Posterior vena cava (tissue), 2 donors: ENCODE measurements at regions not wholly inside any gene's neighbourhood (a gene's known extent, or its start where the extent isn't known, plus 50 kb on each side); places are given as distances from the start of the nearest gene placed in this dataset.
"Not testable (repeated sequence)": the region's sequence is repeated elsewhere in the genome, so short reads cannot be mapped to it uniquely, and the experiment has no call there.

Experiments
- DNase-seq: peaks from one replicate; pipeline ENCODE4 v3.0.0-alpha.2; 2020; ENCODE audit warnings: low spot score
- intact Hi-C, 2 donors: fragments of 100-400 bp; cut with DNase I; formaldehyde crosslinking; loops; one replicate each; pipeline versions ENCODE4 v1.14.1 to v1.14.2; 2022 to 2023
- donor health status: DM: yes; HTN: yes; CAD: no.
- donor health status: DM: yes; HTN: yes; CAD: no.

DNA sequence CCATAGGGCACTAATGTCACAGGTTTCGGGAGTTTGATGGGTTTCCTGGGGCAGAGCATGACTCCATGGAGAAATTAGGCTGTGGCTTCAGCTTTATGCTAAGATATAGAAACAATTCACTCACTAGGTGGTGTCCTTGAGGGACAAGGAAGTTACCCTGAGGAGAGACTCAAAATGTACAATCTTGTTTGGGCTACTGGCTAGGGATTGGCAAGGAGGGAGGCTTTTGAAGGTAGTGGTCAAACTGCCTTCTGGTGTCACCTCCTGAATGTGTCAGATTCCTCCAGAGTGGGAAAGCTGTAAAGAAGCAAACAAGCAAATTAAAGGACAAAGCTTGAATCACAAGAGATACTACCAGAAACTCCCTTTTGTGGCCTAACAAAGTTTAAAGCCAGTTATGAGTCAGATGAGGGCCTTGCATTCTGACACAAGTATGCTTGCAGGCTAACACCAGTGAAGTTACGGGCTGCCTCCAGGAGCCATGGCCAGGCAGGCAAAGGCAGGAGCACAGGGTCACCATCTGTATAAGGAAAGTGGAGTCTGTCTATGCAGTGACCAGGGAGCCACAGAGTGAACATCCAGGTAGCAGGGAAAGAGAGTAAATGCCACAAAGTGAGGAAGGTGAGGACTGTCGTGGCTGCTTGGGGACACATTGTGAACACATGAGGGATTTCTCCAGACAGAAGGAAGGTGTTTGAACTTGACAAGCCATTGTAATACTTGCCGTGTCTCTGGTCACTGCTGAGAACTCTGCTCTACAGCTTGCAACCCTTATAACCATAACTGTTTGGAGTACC, 107.7 kb upstream of the DTNBP1 start:
- intact Hi-C loops = no loop called here

DNA sequence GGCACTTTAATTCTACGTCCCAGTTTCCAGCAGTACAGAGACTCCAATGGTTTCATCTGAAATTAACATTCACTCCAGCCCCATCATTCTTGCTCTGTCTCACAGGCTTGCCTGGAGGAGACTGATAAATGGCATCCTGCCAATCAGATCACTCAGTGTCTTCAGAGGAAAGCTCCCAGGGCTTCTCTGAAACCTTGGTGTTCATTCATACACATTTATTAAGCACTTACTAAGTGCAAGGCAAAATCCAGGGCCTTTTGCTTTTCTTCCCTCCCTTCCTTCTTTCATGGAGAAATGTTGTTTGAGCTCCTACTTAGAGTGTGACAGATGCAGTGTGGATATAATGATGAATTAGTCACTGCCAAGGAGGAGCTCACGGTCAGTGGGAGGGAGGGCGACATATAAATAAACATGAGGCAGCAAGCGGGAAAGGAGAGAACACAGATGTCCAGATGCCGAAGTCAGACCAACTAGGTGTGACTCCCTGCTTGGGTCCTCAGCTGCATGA, 106.7 kb upstream of the DTNBP1 start:
- intact Hi-C loops = no loop called here
- DNase-seq = no peak

More for the DNA sequence above, 107.7 kb upstream of the DTNBP1 start:
- no peak for DNase-seq

DNA sequence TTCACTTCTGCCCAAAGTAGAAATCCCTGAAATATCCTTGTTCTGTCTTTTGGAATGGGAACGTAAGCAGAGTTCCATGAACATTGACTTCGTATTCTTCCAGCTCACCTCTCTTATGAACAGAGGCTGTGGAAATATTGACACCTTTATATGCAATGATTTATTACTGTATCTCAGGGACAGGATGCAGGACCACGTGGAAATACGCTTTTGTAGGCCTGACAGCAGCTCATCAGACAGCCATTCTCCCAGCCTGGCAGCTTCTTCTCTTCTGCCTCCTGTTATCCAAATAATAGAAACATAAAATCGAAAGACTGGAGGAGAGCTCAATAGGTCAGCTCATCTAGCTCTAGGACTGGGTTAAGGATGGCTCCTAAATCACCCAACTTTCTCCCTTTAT, 106.2 kb upstream of the DTNBP1 start:
- intact Hi-C loops = no loop called here
- DNase-seq = no peak

DNA sequence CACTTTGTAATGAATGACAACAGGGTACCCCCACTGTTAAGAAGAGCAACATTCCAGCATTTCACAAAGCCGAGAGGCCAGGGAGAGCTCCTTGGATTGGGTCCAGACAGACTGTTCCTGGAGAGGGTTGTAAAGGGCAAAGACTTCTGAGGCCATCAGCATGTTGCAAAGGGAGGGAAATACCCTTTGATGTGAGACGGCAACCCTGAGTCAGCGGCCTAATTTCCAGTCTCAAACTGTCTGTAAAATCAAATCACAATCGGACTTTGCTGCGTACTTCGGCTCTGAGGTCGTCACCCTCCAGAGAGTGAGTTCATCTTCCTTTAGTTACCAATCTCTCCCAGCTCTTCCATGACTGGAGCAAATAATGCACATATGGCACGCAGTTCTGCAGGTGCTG, 101.0 kb upstream of the DTNBP1 start:
- no peak for DNase-seq
- intact Hi-C loops = no loop called here

DNA sequence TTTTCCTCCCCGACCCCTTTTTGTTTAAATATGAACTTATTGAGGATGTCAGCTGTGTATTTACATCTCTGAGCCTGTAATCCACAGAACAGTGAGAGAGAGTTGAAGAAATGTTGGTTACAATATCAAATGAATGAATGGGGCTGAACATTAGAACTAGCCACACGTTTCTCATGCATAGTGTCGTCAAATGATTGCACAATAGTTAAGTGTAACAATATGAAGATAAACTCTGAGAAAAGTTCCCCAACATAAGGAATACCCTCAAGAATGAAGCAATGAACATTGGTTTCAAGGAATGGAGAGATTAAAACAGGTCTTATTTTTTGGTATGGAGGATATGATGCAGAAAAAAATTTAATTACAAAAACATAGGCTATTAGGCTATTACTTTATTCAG, 100.5 kb upstream of the DTNBP1 start:
- intact Hi-C loops = no loop called here

DNA sequence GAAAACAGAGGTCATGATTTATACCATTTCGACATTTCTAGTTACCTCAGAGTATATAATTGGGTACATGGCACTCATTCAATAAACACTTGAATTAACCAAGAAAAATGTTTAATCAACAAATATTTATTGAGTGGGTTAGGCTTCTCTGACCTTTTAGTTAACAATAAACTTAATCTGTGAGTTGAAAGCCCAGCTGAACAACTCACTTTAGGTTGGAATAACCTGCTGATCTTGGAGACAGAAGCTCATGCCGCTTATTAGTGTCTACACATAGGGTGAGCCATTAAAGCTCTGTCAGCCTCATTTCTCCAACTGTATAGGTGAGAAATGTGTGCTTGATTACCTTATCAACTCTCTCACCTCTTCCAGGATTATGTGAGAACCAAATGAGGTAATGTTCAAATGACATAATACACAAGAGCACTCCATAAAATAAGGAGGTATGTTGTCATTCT, 98.2 kb upstream of the DTNBP1 start:
- intact Hi-C loops = no loop called here
- DNase-seq = no peak

More for the DNA sequence above, 100.5 kb upstream of the DTNBP1 start:
- no peak for DNase-seq

DNA sequence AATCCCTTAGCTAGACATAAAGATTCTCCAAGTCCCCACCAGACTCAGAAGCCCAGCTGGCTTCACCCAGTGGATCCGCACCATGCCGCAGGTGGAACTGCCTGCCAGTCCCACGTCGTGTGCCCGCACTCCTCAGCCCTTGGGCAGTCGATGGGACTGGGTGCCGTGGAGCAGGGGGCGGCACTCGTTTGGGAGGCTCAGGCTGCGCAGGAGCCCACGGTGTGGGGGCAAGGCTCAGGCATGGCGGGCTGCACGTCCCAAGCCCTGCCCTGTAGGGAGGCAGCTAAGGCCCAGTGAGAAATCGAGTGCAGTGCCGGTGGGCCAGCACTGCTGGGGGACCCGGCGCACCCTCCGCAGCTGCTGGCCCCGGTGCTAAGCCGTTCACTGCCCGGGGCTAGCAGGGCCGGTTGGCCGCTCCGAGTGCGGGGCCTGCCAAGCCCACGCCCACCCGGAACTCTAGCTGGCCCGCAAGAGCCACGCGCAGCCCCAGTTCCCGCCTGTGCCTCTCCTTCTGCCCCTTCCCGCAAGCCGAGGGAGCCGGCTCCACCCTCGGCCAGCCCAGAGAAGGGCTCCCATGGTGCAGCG, 95.9 kb upstream of the DTNBP1 start:
- intact Hi-C loops = no loop called here
- no peak for DNase-seq

DNA sequence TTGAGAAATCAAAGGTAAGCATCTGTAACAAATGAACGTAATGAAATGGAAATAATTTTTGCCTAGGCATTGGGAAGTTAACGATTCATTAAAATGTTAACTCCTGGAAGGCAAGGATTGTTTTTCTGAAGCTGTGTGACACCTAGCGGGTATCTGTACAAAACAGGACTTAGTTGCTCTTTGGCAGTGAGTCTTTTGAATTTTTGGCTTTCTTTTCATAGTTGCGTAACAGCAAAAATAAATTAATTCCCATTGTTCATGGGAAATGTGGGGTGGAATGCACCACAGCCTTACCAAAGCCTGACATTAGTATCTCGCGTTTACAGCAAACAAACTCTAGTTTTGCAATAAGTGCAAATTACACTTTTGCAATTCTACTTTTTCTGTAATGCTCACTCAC, 92.7 kb upstream of the DTNBP1 start:
- intact Hi-C loops = no loop called here
- DNase-seq = no peak

DNA sequence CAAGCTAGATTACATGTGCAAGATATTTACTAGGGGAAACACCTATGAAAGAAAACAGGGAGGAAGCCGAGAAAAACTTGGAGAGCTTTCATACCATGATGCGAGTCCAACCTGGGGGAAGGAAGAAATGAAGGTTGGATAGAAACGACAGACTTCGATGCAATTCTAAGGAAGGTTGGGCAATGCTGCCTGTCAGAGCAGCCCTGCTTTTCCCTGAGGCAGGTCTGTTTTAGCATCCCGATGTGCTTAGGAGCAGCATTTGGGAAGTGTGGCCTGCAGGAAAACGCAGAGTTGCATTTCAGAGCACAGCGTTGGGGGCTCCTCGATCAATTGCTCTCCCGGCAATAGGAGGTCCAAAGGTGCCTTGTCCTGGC, 91.9 kb upstream of the DTNBP1 start:
- intact Hi-C loops = no loop called here
- no peak for DNase-seq

DNA sequence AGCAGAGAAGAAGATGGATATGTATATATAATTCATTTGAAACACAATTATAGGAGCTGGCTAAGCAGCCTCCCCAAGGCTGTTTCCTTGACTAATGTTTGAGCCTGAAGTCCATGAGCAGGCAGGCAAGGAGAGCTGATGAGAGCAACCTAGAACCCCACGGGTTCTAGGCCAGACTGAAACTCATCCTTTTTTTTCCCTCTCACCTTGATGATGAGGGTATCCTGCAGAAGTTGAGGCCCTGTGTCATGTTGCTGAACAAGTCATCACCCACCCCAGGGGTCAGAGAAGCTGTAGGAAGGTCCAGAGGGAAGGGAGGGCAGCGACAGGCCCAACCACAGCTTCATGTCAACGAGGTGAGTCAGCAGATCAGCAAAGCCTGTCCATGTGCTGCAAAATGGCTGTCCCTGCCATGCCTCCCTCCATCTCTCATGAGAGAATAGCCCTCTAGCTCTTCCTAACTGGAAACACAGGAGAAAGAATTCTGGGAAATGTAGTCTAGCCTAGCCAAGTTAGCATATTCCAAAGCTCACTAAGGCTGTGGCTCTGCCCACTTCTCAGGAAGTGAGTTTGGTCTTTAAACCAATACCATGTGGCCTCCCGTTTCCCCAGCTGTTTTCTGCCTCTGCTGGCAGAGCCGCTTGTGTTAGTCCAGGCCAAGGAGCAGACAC, 91.3 kb upstream of the DTNBP1 start:
- intact Hi-C loops = no loop called here
- no peak for DNase-seq

DNA sequence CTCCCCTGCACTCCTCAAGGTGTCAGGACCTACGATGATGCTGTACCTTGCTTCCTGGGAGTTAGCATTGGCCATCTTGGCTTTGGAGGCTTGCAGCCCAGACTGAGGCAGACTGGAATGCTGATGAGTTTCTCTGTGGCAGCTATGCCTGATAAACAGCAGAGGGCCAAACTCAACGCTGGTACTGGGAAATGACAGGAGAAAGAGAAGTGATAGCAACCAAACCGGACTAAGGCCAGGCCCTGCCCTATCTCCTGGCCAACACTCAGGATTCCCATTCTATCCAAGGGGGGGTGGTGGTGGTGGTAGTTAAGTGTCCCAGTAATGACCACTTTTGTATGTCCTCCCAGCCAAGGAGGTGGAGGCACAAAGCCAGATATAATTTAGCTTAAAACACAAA, 90.0 kb upstream of the DTNBP1 start:
- intact Hi-C loops = no loop called here
- no peak for DNase-seq

DNA sequence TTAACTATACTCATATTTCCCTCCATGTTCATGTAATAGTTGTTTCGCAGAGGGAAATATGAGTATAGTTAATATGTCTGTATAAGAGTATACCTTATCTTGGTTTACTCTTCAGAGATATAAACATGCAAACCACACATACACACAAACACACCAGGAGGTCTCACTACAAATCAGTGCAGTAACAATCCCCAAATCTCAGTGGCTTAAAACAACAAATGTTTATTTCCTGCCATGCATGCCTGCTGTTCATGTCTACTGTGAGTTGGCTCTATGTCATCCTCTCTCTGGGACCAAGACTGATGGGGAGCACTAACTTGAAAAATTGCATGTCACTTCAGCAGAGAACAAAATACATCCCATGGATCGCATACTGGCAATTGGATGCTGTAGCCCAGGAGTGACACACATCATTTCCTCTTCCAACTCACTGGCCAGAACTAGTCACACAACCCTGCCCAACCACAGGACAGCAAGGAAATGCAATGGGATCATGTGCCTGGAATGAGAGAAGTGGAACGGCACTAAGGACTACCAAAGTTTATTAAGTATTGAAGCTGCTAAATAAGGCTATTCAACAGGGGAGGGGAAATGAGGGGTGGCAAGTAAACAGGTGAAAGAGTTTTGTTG, 89.0 kb upstream of the DTNBP1 start:
- no peak for DNase-seq
- intact Hi-C loops = no loop called here

DNA sequence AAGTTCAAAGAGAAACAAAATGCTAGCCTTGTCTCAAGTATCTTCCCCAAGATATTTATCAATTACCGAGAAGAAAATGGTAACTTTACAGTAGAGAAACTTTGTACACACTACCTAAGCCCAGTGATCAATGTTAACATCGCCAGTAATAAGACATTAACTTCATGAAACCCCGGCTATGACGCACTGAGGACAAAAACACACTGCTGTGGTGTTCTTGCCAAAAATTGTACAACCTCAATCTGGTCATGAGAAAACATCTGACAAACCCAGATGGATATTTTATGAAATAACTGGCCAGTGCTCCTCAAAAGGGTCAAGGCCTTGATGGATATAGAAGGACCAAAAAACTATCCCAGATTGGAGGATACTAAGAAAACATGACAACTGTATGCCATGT, 85.5 kb upstream of the DTNBP1 start:
- no peak for DNase-seq
- intact Hi-C loops = no loop called here

DNA sequence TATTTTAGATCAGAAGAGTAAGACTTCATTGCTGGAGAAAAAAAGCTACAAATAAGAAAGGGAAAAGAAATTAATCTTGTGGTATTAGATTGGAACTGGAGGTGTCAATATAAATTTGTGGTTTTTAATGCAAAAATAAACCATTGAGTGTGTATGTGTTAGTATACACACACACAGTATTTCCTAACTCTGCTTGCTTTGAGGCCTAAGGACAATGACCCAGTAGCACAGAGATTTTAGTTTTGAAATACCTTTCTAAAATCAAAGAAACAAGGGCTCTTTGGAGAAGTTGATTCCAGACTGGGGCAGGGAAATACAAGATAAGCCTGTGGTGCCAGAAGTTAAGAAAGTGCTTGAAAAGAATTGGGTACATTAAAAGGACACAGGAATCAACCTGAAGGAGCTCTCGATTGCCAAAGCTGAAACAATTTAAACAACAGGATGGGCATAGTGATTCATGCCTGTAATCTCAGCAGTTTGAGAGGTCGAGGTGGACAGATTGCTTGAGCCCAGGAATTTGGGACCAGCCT, 84.6 kb upstream of the DTNBP1 start:
- DNase-seq = no peak

DNA sequence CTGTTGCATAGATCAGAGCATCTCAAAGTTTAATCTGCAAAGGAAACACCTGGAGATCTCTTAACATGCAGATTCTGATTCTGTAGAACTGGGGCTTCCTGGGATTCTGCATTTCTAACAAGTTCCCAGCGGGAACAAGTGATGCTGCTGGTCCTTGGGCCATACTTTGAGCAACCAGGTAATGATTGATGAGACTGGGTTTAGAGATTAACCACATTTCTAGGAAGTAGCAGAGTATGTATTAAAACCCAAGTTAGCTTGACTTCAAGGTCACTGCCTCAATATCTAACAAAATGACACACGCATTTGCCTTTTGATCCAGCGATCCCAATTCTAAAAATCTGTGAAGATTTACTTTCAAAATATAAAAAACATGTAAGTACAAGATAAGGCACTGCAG, 83.0 kb upstream of the DTNBP1 start:
- no peak for DNase-seq
- intact Hi-C loops = no loop called here

More for the DNA sequence above, 84.6 kb upstream of the DTNBP1 start:
- intact Hi-C loops = no loop called here

DNA sequence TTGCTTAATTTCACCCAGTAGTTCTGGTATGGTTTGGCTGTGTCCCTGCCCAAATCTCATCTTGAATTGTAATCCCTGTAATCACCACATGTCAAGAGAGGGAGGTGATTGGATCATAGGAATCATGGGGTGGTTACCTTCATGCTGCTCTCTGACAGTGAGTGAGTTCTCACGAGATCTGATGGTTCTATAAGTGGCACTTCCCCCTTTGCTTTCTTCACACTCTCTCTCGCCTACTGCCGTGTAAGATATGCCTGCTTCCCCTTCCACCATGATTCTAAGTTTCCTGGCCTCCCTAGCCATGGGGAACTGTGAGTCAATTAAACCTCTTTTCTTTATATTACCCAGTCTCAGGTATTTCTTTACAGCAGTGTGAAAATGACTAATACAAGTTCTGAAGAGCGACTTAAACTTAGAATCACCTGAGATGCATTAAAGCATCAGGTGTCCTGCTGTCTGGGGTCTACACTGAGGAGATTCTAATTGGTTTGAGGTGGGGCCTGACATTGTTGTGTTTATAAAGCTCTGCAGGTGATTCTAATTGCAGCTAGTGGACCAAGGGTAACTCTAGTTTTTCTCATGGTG, 82.1 kb upstream of the DTNBP1 start:
- no peak for DNase-seq
- intact Hi-C loops = no loop called here

DNA sequence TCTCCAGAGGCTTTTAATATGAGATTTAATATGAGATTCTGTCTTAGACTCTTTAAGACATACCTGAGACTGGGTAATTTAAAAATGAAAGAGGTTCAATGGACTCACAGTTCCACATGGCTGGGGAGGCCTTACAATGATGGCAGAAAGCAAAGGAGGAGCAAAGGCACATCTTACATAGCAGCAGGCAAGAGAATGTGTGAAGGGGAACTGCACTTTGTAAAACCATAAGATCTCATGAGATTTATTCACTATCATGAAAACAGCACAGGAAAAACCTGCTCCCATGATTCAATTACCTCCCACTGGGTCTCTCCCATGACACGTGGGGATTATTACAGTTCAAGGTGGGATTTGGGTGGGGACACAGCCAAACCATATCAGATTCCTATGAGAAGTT, 79.2 kb upstream of the DTNBP1 start:
- intact Hi-C loops, DNase-seq: not testable (repeated sequence)

DNA sequence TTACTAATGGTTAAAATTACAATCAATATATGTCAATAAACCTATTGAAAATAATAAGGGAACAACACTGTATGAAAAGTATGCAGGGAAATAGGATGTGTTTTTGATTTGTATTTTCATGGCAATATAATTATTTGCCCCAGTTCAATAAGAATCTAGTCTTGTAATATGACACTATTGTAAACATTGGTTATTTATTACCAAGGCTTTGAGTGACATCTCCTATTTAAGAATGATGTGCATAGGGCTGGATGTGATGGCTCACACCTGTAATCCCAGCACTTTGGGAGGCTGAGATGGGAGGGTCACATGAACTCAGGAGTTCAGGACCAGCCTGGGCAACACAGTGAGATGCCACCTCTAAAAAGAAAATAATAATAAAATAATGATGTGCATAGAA, 78.6 kb upstream of the DTNBP1 start:
- intact Hi-C loops = no loop called here
- DNase-seq = no peak

DNA sequence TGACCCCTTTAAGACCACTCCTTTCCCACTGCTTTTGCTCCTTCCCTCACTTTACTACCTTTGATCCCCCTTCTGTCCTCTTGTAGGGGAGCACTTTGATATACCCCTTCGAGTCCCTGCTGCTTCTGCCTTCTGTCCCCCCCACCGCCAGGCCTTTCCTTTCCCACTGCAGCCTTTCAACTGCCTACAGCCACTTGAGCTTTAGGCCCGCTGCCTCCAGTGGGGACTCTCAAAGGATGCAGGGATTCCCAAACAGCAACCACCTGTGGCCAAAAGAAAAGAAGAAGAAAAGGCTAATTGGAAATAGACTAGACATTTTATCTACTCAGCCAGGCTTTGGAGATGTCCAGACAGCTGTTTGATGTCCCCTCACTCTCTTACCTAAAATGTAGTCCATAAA, 77.0 kb upstream of the DTNBP1 start:
- DNase-seq = no peak
- intact Hi-C loops = no loop called here

DNA sequence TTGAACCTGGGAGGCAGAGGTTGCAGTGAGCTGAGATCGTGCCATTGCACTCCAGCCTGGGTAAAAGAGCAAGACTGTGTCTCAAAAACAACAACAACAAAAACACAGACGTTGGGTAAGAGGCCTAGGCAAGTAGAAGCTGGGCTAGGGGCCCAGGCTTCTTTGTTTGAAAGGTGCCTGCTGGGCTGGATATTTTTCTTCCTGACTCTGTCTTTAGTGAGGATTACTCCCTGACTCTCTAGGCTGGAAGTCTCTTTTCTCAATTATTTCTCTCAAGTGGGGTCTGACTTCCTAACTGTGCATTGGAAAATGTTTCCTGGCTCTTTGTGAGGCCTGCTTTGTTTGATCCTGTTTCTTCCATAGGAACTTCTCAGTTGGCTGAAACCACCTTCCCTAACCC, 76.5 kb upstream of the DTNBP1 start:
- DNase-seq = no peak
- intact Hi-C loops = no loop called here
